Small intestine (tissue), 7 donors: ENCODE measurements at regions not wholly inside any gene's neighbourhood (a gene's known extent, or its start where the extent isn't known, plus 50 kb on each side); places are given as distances from the start of the nearest gene placed in this dataset.
"Not testable (repeated sequence)": the region's sequence is repeated elsewhere in the genome, so short reads cannot be mapped to it uniquely, and the experiment has no call there.

Experiments
- DNase-seq, 2 donors: peaks; one replicate each; pipeline versions ENCODE4 v3.0.0 to v3.0.0-alpha.2; 2013
- FAIRE-seq: peaks from 2 replicates; lab custom pipeline; 2012; peaks lifted over from hg19 to GRCh38; lab: Jason Lieb, UNC
- H3K27ac ChIP-seq, 3 donors: one replicate each; pipeline ENCODE4 v1.5.1; 2013; ENCODE audit warnings: low read length in 2 of 3, mild to moderate bottlenecking in 2 of 3, control low read depth in 1 of 3, inconsistent platforms in 1 of 3, low read depth in 1 of 3, moderate library complexity in 1 of 3
- H3K27me3 ChIP-seq, 3 donors: one replicate each; pipeline ENCODE4 v1.6.1; 2013; ENCODE audit warnings: low read length in 3 of 3, inconsistent platforms in 1 of 3; ENCODE audit not compliant: control insufficient read depth in 3 of 3, insufficient read depth in 3 of 3
- H3K36me3 ChIP-seq, 3 donors: one replicate each; pipeline ENCODE4 v1.6.1; 2013; ENCODE audit warnings: low read length in 3 of 3, inconsistent platforms in 1 of 3, low read depth in 1 of 3, mild to moderate bottlenecking in 1 of 3, moderate library complexity in 1 of 3; ENCODE audit not compliant: control insufficient read depth in 3 of 3, insufficient read depth in 2 of 3
- H3K4me1 ChIP-seq, 3 donors: one replicate each; pipeline ENCODE4 v1.6.1; 2013; ENCODE audit warnings: low read length in 2 of 3, inconsistent platforms in 1 of 3, low read depth in 1 of 3, mild to moderate bottlenecking in 1 of 3, moderate library complexity in 1 of 3; ENCODE audit not compliant: control insufficient read depth in 3 of 3, insufficient read depth in 2 of 3
- H3K4me3 ChIP-seq, 3 donors: one replicate each; pipeline ENCODE4 v1.5.1; 2013; ENCODE audit warnings: low read length in 3 of 3, control low read depth in 1 of 3, inconsistent platforms in 1 of 3, low read depth in 1 of 3, mild to moderate bottlenecking in 1 of 3, moderate library complexity in 1 of 3
- H3K9me3 ChIP-seq, 2 donors: one replicate each; pipeline ENCODE4 v1.6.1; 2013; ENCODE audit warnings: low read depth in 1 of 2, low read length in 1 of 2; ENCODE audit not compliant: control insufficient read depth in 2 of 2, insufficient read depth in 1 of 2
- WGBS, 3 donors: extraction: QIAGEN DNeasy Blood & Tissue Kit; methylation state at CpG; one replicate each; pipeline ENCODE4 v1.1.7; 2013; 5-methylcytosine and 5-hydroxymethylcytosine counted together
- donor health status: healthy with polysubstance abuse.
- donor health status: control.
- donor health status: control.
- donor health status: Bipolar disorder and iron deficiency.
- donor health status: healthy.

DNA sequence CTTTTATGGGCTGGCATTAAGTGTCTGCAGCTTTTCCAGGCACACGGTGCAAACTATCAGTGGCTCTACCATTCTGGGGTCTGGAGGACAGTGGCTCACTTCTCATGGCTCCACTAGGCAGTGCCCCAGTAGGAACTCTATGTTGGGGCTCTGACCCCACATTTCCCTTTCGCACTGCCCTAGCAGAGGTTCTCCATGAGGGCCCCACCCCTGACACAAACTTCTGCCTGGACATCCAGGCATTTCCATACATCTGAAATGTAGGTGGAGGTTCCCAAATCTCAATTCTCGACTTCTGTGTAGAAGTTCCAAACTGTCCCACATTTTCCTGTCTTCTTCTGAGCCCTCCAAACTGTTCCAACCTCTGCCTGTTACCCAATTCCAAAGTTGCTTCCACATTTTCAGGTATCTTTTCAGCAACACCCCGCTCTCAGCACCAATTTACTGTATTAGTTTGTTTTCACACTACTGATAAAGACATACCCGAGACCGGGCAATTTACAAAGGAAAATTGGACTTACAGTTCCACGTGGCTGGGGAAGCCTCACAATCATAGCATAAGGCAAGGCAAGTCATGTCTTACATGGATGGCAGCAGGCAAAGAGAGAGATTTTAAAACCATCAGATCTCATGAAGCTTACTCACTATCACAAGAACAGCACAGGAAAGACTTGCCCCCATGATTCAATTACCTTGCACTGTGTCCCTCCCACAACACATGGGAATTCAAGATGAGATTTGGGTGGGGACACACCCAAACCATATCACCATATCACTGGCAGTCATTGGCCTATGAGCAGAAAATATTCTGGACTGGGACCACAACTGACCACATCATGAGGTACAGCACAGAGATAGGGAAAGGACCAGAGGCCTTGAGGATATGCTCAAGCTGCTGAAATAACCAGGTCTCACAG, 136.8 kb downstream of the TMEM30B start:
- not testable (repeated sequence) for H3K4me1 ChIP-seq, FAIRE-seq, H3K36me3 ChIP-seq, H3K4me3 ChIP-seq, H3K27me3 ChIP-seq, DNase-seq
- WGBS, 3 donors, result 69 to 89% (median 79%) methylated on average over 7 of the region's 7 CpGs
- H3K9me3 ChIP-seq, result peaks cover 0 to 22% of the 10 kb centered on the region in 2 donors
- peak overlapping the region in 2 of 3 donors; percentile 15 to 65 for H3K27ac ChIP-seq

DNA sequence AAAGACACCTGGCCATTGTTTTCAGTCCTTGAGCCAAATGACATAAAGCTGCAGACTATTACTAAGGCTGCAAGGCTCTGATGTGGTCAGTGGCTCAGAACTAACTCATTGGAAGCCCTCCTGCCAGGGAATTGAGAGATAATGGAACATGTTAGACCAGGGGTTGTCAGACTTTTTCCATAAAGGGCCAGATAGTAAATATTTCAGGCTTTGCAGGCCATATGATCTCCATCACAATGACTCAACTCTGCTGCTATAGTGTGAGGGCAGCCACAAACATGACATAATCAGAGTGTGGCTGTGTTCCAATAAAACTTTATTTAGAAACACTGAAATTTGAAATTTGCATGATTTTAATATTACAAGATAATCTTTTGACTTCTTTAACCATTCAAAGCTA, 140.3 kb downstream of the TMEM30B start:
- Histone ChIP-seq H3K27me3 (no peaks in the 10 kb centered on the region), H3K36me3 (no peaks in the 10 kb centered on the region), H3K4me3 (no peak overlapping the region), H3K4me1 (peaks cover 0 to 4% (median 0%) of the 10 kb centered on the region in 3 donors), H3K9me3 (peaks cover 0 to 27% of the 10 kb centered on the region in 2 donors), H3K27ac (no peak overlapping the region)
- FAIRE-seq, result no peak
- no peak for DNase-seq

DNA sequence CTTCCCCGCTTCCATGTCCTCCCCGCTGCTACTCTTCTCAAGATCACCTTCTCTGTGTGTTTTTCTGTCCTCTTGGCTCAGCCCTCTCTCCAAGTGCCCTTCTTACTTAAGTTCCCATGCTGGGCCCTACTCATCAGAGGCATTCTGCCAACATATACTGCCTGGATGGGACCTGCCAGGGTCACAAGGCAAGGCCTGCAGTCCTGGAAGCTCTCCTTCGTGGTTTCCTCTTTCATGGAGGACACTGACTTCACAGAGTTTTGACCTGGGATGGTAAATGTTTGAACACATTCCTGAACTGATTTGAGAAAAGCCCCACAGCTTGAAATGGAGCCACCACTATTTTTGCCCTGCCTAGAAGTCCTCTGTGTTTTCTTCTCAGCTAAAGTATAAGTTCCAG, 140.9 kb downstream of the TMEM30B start:
- FAIRE-seq (no peak), DNase-seq (no peak)
- Histone ChIP-seq H3K27ac (no peak overlapping the region), H3K36me3 (no peaks in the 10 kb centered on the region), H3K27me3 (no peaks in the 10 kb centered on the region), H3K4me1 (no peaks in the 10 kb centered on the region), H3K4me3 (no peak overlapping the region), H3K9me3 (peaks cover 0 to 27% of the 10 kb centered on the region in 2 donors)
- WGBS, 3 donors, result 78 to 82% (median 80%) methylated on average over 3 of the region's 3 CpGs

DNA sequence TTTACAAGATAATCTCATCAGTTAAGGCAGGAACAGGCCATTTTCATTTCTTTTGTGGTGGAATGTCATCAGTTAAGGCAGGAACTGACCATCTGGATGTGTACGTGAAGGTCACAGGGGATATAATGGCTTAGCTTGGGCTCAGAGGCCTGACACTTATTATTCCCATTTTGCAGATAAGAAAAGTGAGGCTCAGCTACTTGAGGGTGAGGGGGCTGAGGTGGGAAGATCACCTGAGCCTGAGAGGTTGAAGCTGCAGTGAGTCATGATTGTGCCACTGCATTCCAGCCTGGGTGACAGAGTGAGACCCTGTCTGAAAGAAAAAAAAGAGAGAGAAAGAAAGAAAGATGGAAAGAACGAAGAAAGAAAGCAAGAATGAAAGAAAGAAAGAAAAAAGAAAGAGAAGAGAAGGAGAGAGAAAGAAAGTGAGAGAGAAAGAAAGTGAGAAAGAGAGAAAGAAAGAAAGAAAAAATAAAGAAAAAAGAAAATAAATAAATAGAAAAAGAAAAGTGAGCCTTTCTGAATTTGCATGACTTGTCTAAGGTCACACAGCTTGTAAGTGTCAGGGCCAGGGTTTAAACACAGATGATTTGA, 142.0 kb downstream of the TMEM30B start:
- peaks cover 0 to 20% of the 10 kb centered on the region in 2 donors for H3K9me3 ChIP-seq
- no peak overlapping the region for H3K27ac ChIP-seq
- H3K4me1 ChIP-seq, result no peaks in the 10 kb centered on the region
- no peaks in the 10 kb centered on the region for H3K36me3 ChIP-seq
- FAIRE-seq, result no peak
- WGBS, 3 donors, result 58 to 81% (median 63%) methylated on average over 2 of the region's 2 CpGs
- H3K4me3 ChIP-seq, result no peak overlapping the region
- no peaks in the 10 kb centered on the region for H3K27me3 ChIP-seq
- no peak for DNase-seq

DNA sequence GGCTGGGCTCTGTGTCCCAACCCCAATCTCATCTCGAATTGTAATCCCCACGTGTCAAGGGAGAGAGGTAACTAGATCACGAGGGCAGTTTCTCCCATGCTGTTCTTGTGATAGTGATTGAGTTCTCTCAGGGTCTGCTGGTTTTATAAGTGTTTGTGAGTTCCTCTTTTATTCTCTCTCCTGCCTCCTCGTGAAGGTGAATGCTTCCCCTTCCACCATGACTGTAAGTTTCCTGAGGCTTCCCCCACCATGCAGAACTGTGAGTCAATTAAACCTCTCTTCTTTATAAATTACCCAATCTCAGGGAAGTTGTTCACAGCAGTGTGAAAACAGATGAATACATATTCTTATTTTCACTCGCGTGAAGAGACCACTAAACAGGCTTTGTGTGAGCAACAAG, 148.2 kb downstream of the TMEM30B start:
- DNase-seq, result no peak
- Histone ChIP-seq H3K9me3 (peaks cover 0 to 2% of the 10 kb centered on the region in 2 donors), H3K27me3 (no peaks in the 10 kb centered on the region), H3K27ac (no peak overlapping the region), H3K4me1 (no peaks in the 10 kb centered on the region), H3K4me3 (no peak overlapping the region), H3K36me3 (no peaks in the 10 kb centered on the region)
- 55 to 79% (median 59%) methylated on average over 6 of the region's 6 CpGs for WGBS, 3 donors
- FAIRE-seq, result no peak

DNA sequence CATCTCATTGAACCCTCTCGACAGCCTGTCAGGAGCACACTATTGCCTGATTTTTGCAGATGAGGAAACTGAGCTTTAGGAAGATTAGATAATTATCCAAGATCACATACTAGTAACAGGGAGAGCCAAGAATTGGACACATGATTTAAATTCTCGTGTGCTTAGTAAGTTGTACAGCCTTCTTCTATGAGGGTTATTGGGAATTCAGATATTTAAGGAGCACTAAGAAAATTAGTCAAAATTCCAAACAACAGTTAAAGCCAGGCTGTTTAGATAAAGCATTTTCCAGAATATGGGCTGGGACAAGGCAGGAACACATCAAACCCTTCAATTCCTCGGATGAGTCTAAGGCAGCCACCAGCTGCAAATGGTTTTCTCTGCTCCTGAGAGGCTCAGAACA, 148.8 kb downstream of the TMEM30B start:
- Histone ChIP-seq H3K4me1 (no peaks in the 10 kb centered on the region), H3K27me3 (no peaks in the 10 kb centered on the region), H3K36me3 (no peaks in the 10 kb centered on the region), H3K27ac (no peak overlapping the region), H3K9me3 (no peaks in the 10 kb centered on the region), H3K4me3 (no peak overlapping the region)
- WGBS, 3 donors, result 79 to 85% (median 82%) methylated on average over 3 of the region's 3 CpGs
- no peak for DNase-seq
- no peak for FAIRE-seq

DNA sequence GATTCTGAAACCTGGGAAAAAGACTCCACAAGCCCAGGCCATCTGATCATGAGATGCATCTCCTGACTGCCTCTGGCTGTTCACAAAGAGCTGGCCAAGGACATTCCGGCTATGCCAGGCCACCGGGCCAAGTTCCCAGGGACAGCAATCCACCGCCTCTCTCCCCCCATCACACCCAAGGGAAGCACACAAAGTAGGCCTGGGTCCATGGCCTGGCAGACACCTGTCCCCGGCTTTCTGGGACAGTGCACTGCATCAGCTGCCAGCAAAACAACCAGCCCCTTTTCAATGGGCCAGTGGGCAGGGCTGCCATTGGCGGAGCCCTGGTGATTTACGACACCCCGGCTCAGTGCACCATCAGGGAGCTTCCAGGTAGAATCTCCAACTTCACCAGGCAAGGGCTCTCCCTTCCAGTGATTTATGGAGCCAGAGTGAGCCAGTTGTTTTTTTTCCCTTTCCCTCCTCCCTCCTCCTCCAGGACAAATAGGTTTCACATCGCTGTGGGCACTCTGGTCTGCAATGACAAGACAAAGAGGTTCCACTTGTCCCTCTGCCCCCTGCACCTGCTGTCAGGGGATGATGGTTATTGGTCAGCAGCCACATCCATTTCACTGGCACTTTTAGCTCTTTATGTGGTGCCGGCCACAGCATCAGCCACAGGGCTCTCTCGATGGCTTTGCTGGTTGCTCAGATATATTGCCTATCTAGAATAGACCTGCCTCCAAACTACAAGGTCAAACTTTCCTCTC, 149.6 kb downstream of the SLC38A6 start:
- FAIRE-seq (no peak), DNase-seq (no peak)
- 75 to 87% (median 83%) methylated on average over 10 of the region's 10 CpGs for WGBS, 3 donors

DNA sequence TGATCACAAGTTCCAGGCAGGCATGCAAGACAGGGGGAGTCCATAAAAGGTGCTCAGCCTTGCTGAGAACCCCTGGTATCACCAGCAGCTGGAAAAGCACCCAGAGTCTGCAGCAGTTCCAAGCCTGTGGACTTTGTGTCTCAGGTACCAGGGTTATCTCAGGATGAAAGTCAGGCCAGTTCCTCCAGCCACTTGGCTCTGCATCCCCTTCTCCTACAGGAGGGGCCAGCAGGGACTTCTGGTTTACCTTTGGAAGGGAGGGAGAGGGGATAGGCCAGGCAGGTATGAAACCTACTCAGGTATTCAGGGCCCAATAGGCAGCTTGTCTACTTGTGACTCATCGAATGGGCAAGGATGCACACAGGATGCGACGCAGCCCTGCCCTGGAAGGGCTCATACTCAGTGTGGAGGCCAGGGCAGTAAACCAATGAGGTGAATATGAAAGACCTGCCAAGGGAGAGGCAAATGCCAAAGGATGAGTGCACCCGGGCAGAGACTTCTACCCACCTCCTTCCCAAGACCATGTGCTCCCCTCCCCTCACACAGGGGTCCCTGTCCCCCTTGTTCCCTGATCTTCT, 148.2 kb downstream of the SLC38A6 start:
- Histone ChIP-seq H3K27me3 (no peaks in the 10 kb centered on the region), H3K27ac (no peak overlapping the region), H3K4me3 (no peak overlapping the region), H3K9me3 (no peaks in the 10 kb centered on the region), H3K36me3 (no peaks in the 10 kb centered on the region), H3K4me1 (no peaks in the 10 kb centered on the region)
- FAIRE-seq (no peak), DNase-seq (no peak)
- WGBS, 3 donors, result 77 to 90% (median 85%) methylated on average over 4 of the region's 4 CpGs

More for the DNA sequence above, 149.6 kb downstream of the SLC38A6 start:
- Histone ChIP-seq H3K36me3 (no peaks in the 10 kb centered on the region), H3K27me3 (no peaks in the 10 kb centered on the region), H3K4me1 (no peaks in the 10 kb centered on the region), H3K27ac (no peak overlapping the region), H3K9me3 (no peaks in the 10 kb centered on the region), H3K4me3 (no peak overlapping the region)
